ENCODE measurements at regions not wholly inside any gene's neighbourhood (a gene's known extent, or its start where the extent isn't known, plus 50 kb on each side); places are given as distances from the start of the nearest gene placed in this dataset.

- Mint-ChIP-seq H3K4me3 (ENCODE audit: low read depth) (no peak overlapping the region), H3K27me3 (peaks cover 12% of the 10 kb centered on the region), H3K9me3 (ENCODE audit: low read depth) (no peaks in the 10 kb centered on the region), H3K36me3 (ENCODE audit: insufficient read depth) (no peaks in the 10 kb centered on the region), H3K4me1 (ENCODE audit: low read depth) (peaks cover 6% of the 10 kb centered on the region), H3K27ac (no peak overlapping the region)
- TF ChIP-seq CTCF (IDR thresholded peaks at IDR 0.05; ENCODE audit: unreplicated experiment) = no peak
- no peak for DNase-seq (ENCODE audit: low spot score, unreplicated experiment)
Observed at GRCh38 chr14:34058510-34058909, 107.6 kb upstream of the EGLN3 start.

- peaks cover 1% of the 10 kb centered on the region for H3K4me1 Mint-ChIP-seq (ENCODE audit: low read depth)
- DNase-seq (ENCODE audit: low spot score, unreplicated experiment) = no peak
- H3K36me3 Mint-ChIP-seq (ENCODE audit: insufficient read depth) = no peaks in the 10 kb centered on the region
- no peak overlapping the region for H3K27ac Mint-ChIP-seq
- H3K9me3 Mint-ChIP-seq (ENCODE audit: low read depth) = no peaks in the 10 kb centered on the region
- no peak overlapping the region for H3K4me3 Mint-ChIP-seq (ENCODE audit: low read depth)
- peaks cover 6% of the 10 kb centered on the region for H3K27me3 Mint-ChIP-seq
- no peak for TF ChIP-seq CTCF (IDR thresholded peaks at IDR 0.05; ENCODE audit: unreplicated experiment)
Observed at GRCh38 chr14:34056046-34056445, 105.2 kb upstream of the EGLN3 start.

GRCh38 chr14:34055157-34055950, 104.5 kb upstream of the EGLN3 start:
- no peaks in the 10 kb centered on the region for H3K36me3 Mint-ChIP-seq (ENCODE audit: insufficient read depth)
- no peaks in the 10 kb centered on the region for H3K9me3 Mint-ChIP-seq (ENCODE audit: low read depth)
- H3K4me1 Mint-ChIP-seq (ENCODE audit: low read depth) = no peaks in the 10 kb centered on the region
- H3K27ac Mint-ChIP-seq = no peak overlapping the region
- no peak overlapping the region for H3K4me3 Mint-ChIP-seq (ENCODE audit: low read depth)
- TF ChIP-seq CTCF (IDR thresholded peaks at IDR 0.05; ENCODE audit: unreplicated experiment) = no peak
- DNase-seq (ENCODE audit: low spot score, unreplicated experiment) = no peak
- peaks cover 6% of the 10 kb centered on the region for H3K27me3 Mint-ChIP-seq

- no peak for DNase-seq (ENCODE audit: low spot score, unreplicated experiment)
- no peak overlapping the region for H3K27ac Mint-ChIP-seq
- no peak for TF ChIP-seq CTCF (IDR thresholded peaks at IDR 0.05; ENCODE audit: unreplicated experiment)
- no peak overlapping the region for H3K4me3 Mint-ChIP-seq (ENCODE audit: low read depth)
- H3K4me1 Mint-ChIP-seq (ENCODE audit: low read depth) = no peaks in the 10 kb centered on the region
- H3K36me3 Mint-ChIP-seq (ENCODE audit: insufficient read depth) = no peaks in the 10 kb centered on the region
- H3K9me3 Mint-ChIP-seq (ENCODE audit: low read depth) = no peaks in the 10 kb centered on the region
- H3K27me3 Mint-ChIP-seq = peaks cover 3% of the 10 kb centered on the region
Observed at GRCh38 chr14:34053666-34054065, 102.8 kb upstream of the EGLN3 start.

- H3K9me3 Mint-ChIP-seq (ENCODE audit: low read depth) = no peaks in the 10 kb centered on the region
- H3K27ac Mint-ChIP-seq = no peak overlapping the region
- no peaks in the 10 kb centered on the region for H3K4me1 Mint-ChIP-seq (ENCODE audit: low read depth)
- no peak for TF ChIP-seq CTCF (IDR thresholded peaks at IDR 0.05; ENCODE audit: unreplicated experiment)
- peaks cover 3% of the 10 kb centered on the region for H3K27me3 Mint-ChIP-seq
- no peaks in the 10 kb centered on the region for H3K36me3 Mint-ChIP-seq (ENCODE audit: insufficient read depth)
- no peak for DNase-seq (ENCODE audit: low spot score, unreplicated experiment)
- no peak overlapping the region for H3K4me3 Mint-ChIP-seq (ENCODE audit: low read depth)
Observed at GRCh38 chr14:34052658-34053014, 101.8 kb upstream of the EGLN3 start.
